ENCODE measurements at regions not wholly inside any gene's neighbourhood (a gene's known extent, or its start where the extent isn't known, plus 50 kb on each side); places are given as distances from the start of the nearest gene placed in this dataset.

- WGBS: 91% methylated on average over 11 of the region's 11 CpGs
- Histone ChIP-seq H3K9me3 (ENCODE audit: insufficient read depth, low read depth, low read length) (no peaks in the 10 kb centered on the region), H3K36me3 (ENCODE audit: insufficient read depth, low read length) (no peaks in the 10 kb centered on the region), H3K4me1 (ENCODE audit: insufficient read depth, low read length) (no peaks in the 10 kb centered on the region), H3K27me3 (ENCODE audit: insufficient read depth, low read length) (no peaks in the 10 kb centered on the region; the same call in 1 of the 2 replicates), H3K9ac (ENCODE audit: low read depth, low read length) (no peak overlapping the region), H3K27ac (ENCODE audit: low read depth, low read length) (no peak overlapping the region), H3K4me3 (ENCODE audit: low read length) (no peak overlapping the region)
Measured at GRCh38 chr13:112012705-112013085, 54.3 kb upstream of the SOX1 start.

- no peaks in the 10 kb centered on the region for H3K9me3 ChIP-seq (ENCODE audit: insufficient read depth, low read depth, low read length)
- H3K9ac ChIP-seq (ENCODE audit: low read depth, low read length): no peak overlapping the region
- H3K36me3 ChIP-seq (ENCODE audit: insufficient read depth, low read length): no peaks in the 10 kb centered on the region
- H3K4me1 ChIP-seq (ENCODE audit: insufficient read depth, low read length): no peaks in the 10 kb centered on the region
- H3K4me3 ChIP-seq (ENCODE audit: low read length): no peak overlapping the region
- H3K27me3 ChIP-seq (ENCODE audit: insufficient read depth, low read length): 0 out of 2 replicates have a peak, but pooled peaks cover 2% of the 10 kb centered on the region
- H3K27ac ChIP-seq (ENCODE audit: low read depth, low read length): no peak overlapping the region
- WGBS: 90% methylated on average over 13 of the region's 13 CpGs
Measured at GRCh38 chr13:112013665-112014064, 53.3 kb upstream of the SOX1 start.

GRCh38 chr13:112014857-112015256, 52.1 kb upstream of the SOX1 start:
- Histone ChIP-seq H3K4me3 (ENCODE audit: low read length) (no peak overlapping the region), H3K4me1 (ENCODE audit: insufficient read depth, low read length) (no peaks in the 10 kb centered on the region), H3K9ac (ENCODE audit: low read depth, low read length) (no peak overlapping the region), H3K36me3 (ENCODE audit: insufficient read depth, low read length) (no peaks in the 10 kb centered on the region), H3K9me3 (ENCODE audit: insufficient read depth, low read depth, low read length) (no peaks in the 10 kb centered on the region), H3K27ac (ENCODE audit: low read depth, low read length) (no peak overlapping the region), H3K27me3 (ENCODE audit: insufficient read depth, low read length) (0 out of 2 replicates have a peak, but pooled peaks cover 2% of the 10 kb centered on the region)
- WGBS: 74% methylated on average over 27 of the region's 30 CpGs

All from HUES64 (cell line).